CD4-positive, alpha-beta memory T cell (primary cell): ENCODE measurements at regions not wholly inside any gene's neighbourhood (a gene's known extent, or its start where the extent isn't known, plus 50 kb on each side); places are given as distances from the start of the nearest gene placed in this dataset.

Source experiments
- CTCF ChIA-PET: fragments of 350-600 bp; sonication (Branson Sonifier 250); formaldehyde crosslinking; loops from one replicate; lab custom pipeline; 2021; ENCODE audit warnings: inconsistent platforms; ENCODE audit not compliant: partially characterized antibody; lab: Charles Lee
- POLR2A ChIA-PET: fragments of 350-600 bp; sonication (Branson Sonifier 250); formaldehyde crosslinking; loops from one replicate; lab custom pipeline; 2021; ENCODE audit not compliant: partially characterized antibody; lab: Charles Lee
- DNase-seq, 5 donors: peaks; one replicate each; pipeline versions ENCODE4 v3.0.0 to v3.0.0-alpha.2; 2020 to 2022; ENCODE audit warnings: mixed read lengths in 1 of 5
- H3K27ac ChIP-seq: one replicate; pipeline ENCODE4 v1.7.0; 2013; ENCODE audit warnings: low read depth, low read length
- H3K27me3 ChIP-seq: 2 replicates; pipeline ENCODE4 v1.7.0; 2013; ENCODE audit warnings: mild to moderate bottlenecking, low read length, moderate library complexity; ENCODE audit not compliant: insufficient read depth
- H3K36me3 ChIP-seq: 2 replicates; pipeline ENCODE4 v1.7.0; 2013; ENCODE audit warnings: mild to moderate bottlenecking, low read length, moderate library complexity; ENCODE audit not compliant: insufficient read depth
- H3K4me1 ChIP-seq: 2 replicates; pipeline ENCODE4 v1.7.0; 2013; ENCODE audit warnings: mild to moderate bottlenecking, low read length, moderate library complexity; ENCODE audit not compliant: insufficient read depth
- H3K4me3 ChIP-seq, 2 donors: one replicate each; pipeline ENCODE4 v1.7.0; 2013; ENCODE audit warnings: low read length in 2 of 2, mild to moderate bottlenecking in 1 of 2
- H3K9me3 ChIP-seq, 2 donors: one replicate each; pipeline ENCODE4 v1.7.0; 2013; ENCODE audit warnings: low read length in 2 of 2, control low read depth in 1 of 2; ENCODE audit not compliant: control insufficient read depth in 1 of 2
- H3K27ac Mint-ChIP-seq, 7 donors: one replicate each; pipeline ENCODE4 v1.8.0; 2020 to 2021; ENCODE audit warnings: mixed read lengths in 7 of 7, mild to moderate bottlenecking in 6 of 7, inconsistent platforms in 3 of 7, moderate library complexity in 3 of 7
- H3K27me3 Mint-ChIP-seq, 2 donors: one replicate each; pipeline ENCODE4 v1.8.0; 2020 to 2021; ENCODE audit warnings: mixed read lengths in 2 of 2
- H3K36me3 Mint-ChIP-seq, 2 donors: one replicate each; pipeline ENCODE4 v1.8.0; 2020 to 2021; ENCODE audit warnings: mixed read lengths in 2 of 2, inconsistent platforms in 1 of 2, mild to moderate bottlenecking in 1 of 2
- H3K4me1 Mint-ChIP-seq, 4 donors: one replicate each; pipeline ENCODE4 v1.8.0; 2020 to 2021; ENCODE audit warnings: mixed read lengths in 4 of 4, mild to moderate bottlenecking in 1 of 4
- H3K4me3 Mint-ChIP-seq, 8 donors: one replicate each; pipeline ENCODE4 v1.8.0; 2020 to 2021; ENCODE audit warnings: mixed read lengths in 8 of 8, mild to moderate bottlenecking in 7 of 8, moderate library complexity in 6 of 8, inconsistent platforms in 3 of 8
- H3K9me3 Mint-ChIP-seq, 8 donors: one replicate each; pipeline ENCODE4 v1.8.0; 2020 to 2021; ENCODE audit warnings: mixed read lengths in 8 of 8, mild to moderate bottlenecking in 5 of 8, inconsistent platforms in 3 of 8, moderate library complexity in 1 of 8
- intact Hi-C: fragments of 100-400 bp; cut with micrococcal nuclease; formaldehyde crosslinking; loops from one replicate; pipeline ENCODE4 v1.15.1; 2023

GRCh38 chr3:77837456-77838025 lies 797.6 kb downstream of the ROBO2 start:
- intact Hi-C loops: no loop called here
- no peak overlapping the region for H3K27ac ChIP-seq
- no peak overlapping the region for H3K4me3 Mint-ChIP-seq
- no peak overlapping the region for H3K27ac Mint-ChIP-seq
- no peaks in the 10 kb centered on the region for H3K36me3 Mint-ChIP-seq
- no peaks in the 10 kb centered on the region for H3K4me1 Mint-ChIP-seq
- H3K27me3 Mint-ChIP-seq: no peaks in the 10 kb centered on the region
- no peaks in the 10 kb centered on the region for H3K27me3 ChIP-seq
- H3K4me1 ChIP-seq: no peaks in the 10 kb centered on the region
- ChIA-PET CTCF (no interaction called here), POLR2A (no interaction called here)
- no peak overlapping the region for H3K4me3 ChIP-seq
- H3K9me3 Mint-ChIP-seq: peaks cover 8 to 24% (median 15%) of the 10 kb centered on the region in 8 donors
- DNase-seq: no peak
- H3K36me3 ChIP-seq: no peaks in the 10 kb centered on the region
- no peaks in the 10 kb centered on the region for H3K9me3 ChIP-seq

- Histone ChIP-seq H3K36me3 (no peaks in the 10 kb centered on the region), H3K4me3 (no peak overlapping the region), H3K27ac (no peak overlapping the region), H3K27me3 (no peaks in the 10 kb centered on the region), H3K9me3 (peaks cover 0 to 5% of the 10 kb centered on the region in 2 donors), H3K4me1 (no peaks in the 10 kb centered on the region)
- no peak for DNase-seq
- H3K36me3 Mint-ChIP-seq: no peaks in the 10 kb centered on the region
- no peak overlapping the region for H3K27ac Mint-ChIP-seq
- intact Hi-C loops: no loop called here
- peaks cover 4 to 22% (median 9%) of the 10 kb centered on the region in 8 donors for H3K9me3 Mint-ChIP-seq
- no peaks in the 10 kb centered on the region for H3K4me1 Mint-ChIP-seq
- H3K27me3 Mint-ChIP-seq: no peaks in the 10 kb centered on the region
- ChIA-PET POLR2A (no interaction called here), CTCF (no interaction called here)
- no peak overlapping the region for H3K4me3 Mint-ChIP-seq
These were observed 819.3 kb downstream of the ROBO2 start for GRCh38 chr3:77859156-77859555.

- Histone ChIP-seq H3K27ac (no peak overlapping the region), H3K36me3 (no peaks in the 10 kb centered on the region), H3K27me3 (no peaks in the 10 kb centered on the region), H3K9me3 (no peaks in the 10 kb centered on the region), H3K4me3 (no peak overlapping the region), H3K4me1 (no peaks in the 10 kb centered on the region)
- peaks cover 0 to 22% (median 15%) of the 10 kb centered on the region in 8 donors for H3K9me3 Mint-ChIP-seq
- no peaks in the 10 kb centered on the region for H3K36me3 Mint-ChIP-seq
- intact Hi-C loops: no loop called here
- CTCF ChIA-PET: no interaction called here
- H3K27me3 Mint-ChIP-seq: no peaks in the 10 kb centered on the region
- H3K4me3 Mint-ChIP-seq: no peak overlapping the region
- POLR2A ChIA-PET: no interaction called here
- DNase-seq: no peak
- H3K4me1 Mint-ChIP-seq: no peaks in the 10 kb centered on the region
- no peak overlapping the region for H3K27ac Mint-ChIP-seq
These were observed 828.8 kb downstream of the ROBO2 start for GRCh38 chr3:77868725-77869124.

GRCh38 chr3:77869423-77869822 lies 829.5 kb downstream of the ROBO2 start:
- Mint-ChIP-seq H3K27ac (no peak overlapping the region), H3K4me3 (no peak overlapping the region), H3K36me3 (no peaks in the 10 kb centered on the region), H3K9me3 (peaks cover 0 to 23% (median 14%) of the 10 kb centered on the region in 8 donors), H3K4me1 (no peaks in the 10 kb centered on the region), H3K27me3 (no peaks in the 10 kb centered on the region)
- POLR2A ChIA-PET: no interaction called here
- CTCF ChIA-PET: no interaction called here
- Histone ChIP-seq H3K27me3 (no peaks in the 10 kb centered on the region), H3K9me3 (no peaks in the 10 kb centered on the region), H3K36me3 (no peaks in the 10 kb centered on the region), H3K4me1 (no peaks in the 10 kb centered on the region), H3K4me3 (no peak overlapping the region), H3K27ac (no peak overlapping the region)
- intact Hi-C loops: no loop called here
- no peak for DNase-seq

- no peaks in the 10 kb centered on the region for H3K27me3 Mint-ChIP-seq
- Histone ChIP-seq H3K4me1 (no peaks in the 10 kb centered on the region), H3K4me3 (no peak overlapping the region), H3K27me3 (no peaks in the 10 kb centered on the region), H3K9me3 (no peaks in the 10 kb centered on the region), H3K36me3 (no peaks in the 10 kb centered on the region), H3K27ac (no peak overlapping the region)
- H3K36me3 Mint-ChIP-seq: no peaks in the 10 kb centered on the region
- no peak overlapping the region for H3K27ac Mint-ChIP-seq
- H3K4me3 Mint-ChIP-seq: no peak overlapping the region
- intact Hi-C loops: no loop called here
- DNase-seq: no peak
- POLR2A ChIA-PET: no interaction called here
- CTCF ChIA-PET: no interaction called here
- H3K9me3 Mint-ChIP-seq: peaks cover 1 to 32% (median 17%) of the 10 kb centered on the region in 8 donors
- no peaks in the 10 kb centered on the region for H3K4me1 Mint-ChIP-seq
These were observed 831.5 kb downstream of the ROBO2 start for GRCh38 chr3:77871436-77871835.

- Histone ChIP-seq H3K9me3 (no peaks in the 10 kb centered on the region), H3K4me1 (no peaks in the 10 kb centered on the region), H3K27ac (no peak overlapping the region), H3K27me3 (no peaks in the 10 kb centered on the region), H3K4me3 (no peak overlapping the region), H3K36me3 (no peaks in the 10 kb centered on the region)
- Mint-ChIP-seq H3K27me3 (no peaks in the 10 kb centered on the region), H3K36me3 (no peaks in the 10 kb centered on the region), H3K4me3 (no peak overlapping the region), H3K4me1 (no peaks in the 10 kb centered on the region), H3K27ac (no peak overlapping the region), H3K9me3 (peaks cover 3 to 47% (median 21%) of the 10 kb centered on the region in 8 donors)
- POLR2A ChIA-PET: no interaction called here
- CTCF ChIA-PET: no interaction called here
- intact Hi-C loops: no loop called here
- no peak for DNase-seq
These were observed 833.7 kb downstream of the ROBO2 start for GRCh38 chr3:77873598-77873997.

GRCh38 chr3:77885381-77885780 lies 845.5 kb downstream of the ROBO2 start:
- peaks cover 2 to 19% (median 5%) of the 10 kb centered on the region in 8 donors for H3K9me3 Mint-ChIP-seq
- no peak overlapping the region for H3K4me3 ChIP-seq
- intact Hi-C loops: no loop called here
- no peak overlapping the region for H3K4me3 Mint-ChIP-seq
- no peak for DNase-seq
- no peaks in the 10 kb centered on the region for H3K36me3 ChIP-seq
- no peaks in the 10 kb centered on the region for H3K4me1 ChIP-seq
- no peak overlapping the region for H3K27ac Mint-ChIP-seq
- H3K4me1 Mint-ChIP-seq: no peaks in the 10 kb centered on the region
- H3K27me3 Mint-ChIP-seq: no peaks in the 10 kb centered on the region
- H3K27me3 ChIP-seq: no peaks in the 10 kb centered on the region
- no peaks in the 10 kb centered on the region for H3K36me3 Mint-ChIP-seq
- CTCF ChIA-PET: no interaction called here
- POLR2A ChIA-PET: no interaction called here
- no peak overlapping the region for H3K27ac ChIP-seq
- no peaks in the 10 kb centered on the region for H3K9me3 ChIP-seq

- Histone ChIP-seq H3K36me3 (no peaks in the 10 kb centered on the region), H3K9me3 (no peaks in the 10 kb centered on the region), H3K4me3 (no peak overlapping the region), H3K27me3 (no peaks in the 10 kb centered on the region), H3K4me1 (no peaks in the 10 kb centered on the region), H3K27ac (no peak overlapping the region)
- Mint-ChIP-seq H3K27ac (no peak overlapping the region), H3K27me3 (no peaks in the 10 kb centered on the region), H3K9me3 (peaks cover 0 to 12% (median 4%) of the 10 kb centered on the region in 8 donors), H3K36me3 (no peaks in the 10 kb centered on the region), H3K4me3 (no peak overlapping the region), H3K4me1 (no peaks in the 10 kb centered on the region)
- DNase-seq: no peak
- intact Hi-C loops: no loop called here
- CTCF ChIA-PET: no interaction called here
- POLR2A ChIA-PET: no interaction called here
These were observed 847.7 kb downstream of the ROBO2 start for GRCh38 chr3:77887611-77888010.
